IPS DF 4.7 (cell line): ENCODE measurements at regions not wholly inside any gene's neighbourhood (a gene's known extent, or its start where the extent isn't known, plus 50 kb on each side); places are given as distances from the start of the nearest gene placed in this dataset.
"Not testable (repeated sequence)": the region's sequence is repeated elsewhere in the genome, so short reads cannot be mapped to it uniquely, and the experiment has no call there.

ENCODE experiments used
- DNase-seq: peaks from one replicate; pipeline ENCODE4 v3.0.0-alpha.2; 2013; ENCODE audit warnings: low spot score; ENCODE audit errors: extremely low read depth

DNA sequence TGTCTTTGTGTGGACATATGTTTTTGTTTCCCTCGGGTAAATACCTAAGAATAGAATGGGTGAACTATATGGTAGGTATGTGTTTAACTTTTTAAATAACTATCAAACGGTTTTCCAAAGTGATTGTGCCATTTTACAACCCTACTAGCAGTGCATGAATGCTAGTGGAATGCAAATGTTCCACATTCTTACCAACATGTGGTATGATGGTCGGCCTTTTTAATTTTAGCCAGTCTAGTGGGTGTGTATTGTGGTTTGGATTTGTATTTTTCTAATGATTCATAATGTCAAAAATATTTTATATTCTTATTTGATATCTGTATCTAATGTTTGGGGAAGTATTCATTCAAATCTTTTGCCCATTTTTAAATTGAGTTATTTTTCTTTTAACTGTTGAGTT is 68.2 kb upstream of the SMAD3 start:
- no peak for DNase-seq

DNA sequence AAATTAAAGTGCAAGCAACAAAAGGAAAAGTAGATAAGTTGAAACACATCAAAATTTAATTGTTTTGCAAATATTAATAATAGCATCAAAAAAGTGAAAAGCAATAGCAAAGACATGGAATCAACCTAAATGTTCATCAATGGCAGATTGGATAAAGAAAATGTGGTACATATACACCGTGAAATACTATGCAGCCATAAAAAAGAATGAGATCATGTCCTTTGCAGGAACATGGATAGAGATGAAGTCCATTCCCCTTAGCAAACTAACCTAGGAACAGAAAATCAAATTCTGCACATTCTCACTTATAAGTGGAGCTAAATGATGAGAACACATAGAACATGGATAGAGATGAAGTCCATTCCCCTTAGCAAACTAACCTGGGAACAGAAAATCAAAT is 67.2 kb upstream of the SMAD3 start:
- not testable (repeated sequence) for DNase-seq

DNA sequence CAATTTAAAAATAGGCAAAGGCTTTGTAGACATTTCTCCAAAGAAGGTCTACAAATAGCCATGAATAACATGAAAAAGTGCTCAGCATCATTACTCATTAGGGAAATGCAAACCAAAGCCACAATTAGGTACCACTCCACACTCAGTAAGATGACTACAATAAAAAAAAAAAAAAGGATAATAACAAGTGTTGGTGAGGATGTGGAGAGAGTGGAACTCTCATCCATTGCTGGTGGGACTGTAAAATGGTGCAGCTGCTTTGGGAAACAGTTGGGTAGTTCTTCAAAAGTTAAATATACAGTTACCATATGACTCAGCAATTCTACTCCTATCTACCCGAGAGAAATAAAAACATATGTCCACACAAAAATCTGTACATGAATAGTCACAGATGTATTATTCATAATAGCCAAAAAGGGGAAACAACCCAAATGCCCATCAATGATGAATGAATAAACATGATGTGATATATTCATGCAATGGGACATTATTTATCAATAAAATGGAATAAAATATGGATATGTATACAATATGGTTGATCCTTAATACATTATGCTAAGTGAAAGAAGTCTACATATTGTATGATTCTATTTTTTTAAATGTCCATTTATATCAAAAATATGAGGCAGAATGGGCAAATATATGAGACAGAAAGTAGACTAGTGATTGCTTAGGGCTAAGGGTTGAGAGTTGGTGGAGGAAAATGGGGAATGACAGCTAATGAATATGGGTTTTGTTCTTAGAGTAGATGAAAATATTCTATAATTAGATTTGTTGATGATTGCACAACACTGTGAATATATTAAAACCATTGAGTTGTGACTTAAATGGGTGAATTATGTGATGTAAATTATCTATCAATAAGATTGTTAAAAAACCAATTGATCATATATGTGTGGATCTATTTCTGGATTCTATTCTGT is 66.1 kb upstream of the SMAD3 start:
- DNase-seq, result no peak

DNA sequence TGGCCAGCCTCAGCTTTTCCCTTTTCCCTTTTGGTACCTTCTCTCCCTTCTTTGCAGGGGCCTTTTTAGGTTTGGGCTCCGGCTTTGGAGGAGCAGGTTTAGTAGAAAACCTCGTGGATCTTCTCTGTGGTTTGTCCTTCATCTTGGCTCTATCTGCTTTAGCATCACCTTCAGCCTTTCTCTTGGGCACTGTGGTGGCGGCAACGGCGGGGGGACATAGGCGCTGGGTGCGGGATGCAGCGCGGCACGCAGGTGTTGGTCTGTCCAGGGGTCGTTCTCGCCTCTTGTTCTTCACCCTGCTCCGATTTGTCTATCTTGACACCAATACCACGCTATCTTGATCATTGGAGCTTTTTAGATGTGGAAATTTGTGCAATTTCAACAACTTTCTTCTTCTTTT is 64.5 kb upstream of the SMAD3 start:
- no peak for DNase-seq

DNA sequence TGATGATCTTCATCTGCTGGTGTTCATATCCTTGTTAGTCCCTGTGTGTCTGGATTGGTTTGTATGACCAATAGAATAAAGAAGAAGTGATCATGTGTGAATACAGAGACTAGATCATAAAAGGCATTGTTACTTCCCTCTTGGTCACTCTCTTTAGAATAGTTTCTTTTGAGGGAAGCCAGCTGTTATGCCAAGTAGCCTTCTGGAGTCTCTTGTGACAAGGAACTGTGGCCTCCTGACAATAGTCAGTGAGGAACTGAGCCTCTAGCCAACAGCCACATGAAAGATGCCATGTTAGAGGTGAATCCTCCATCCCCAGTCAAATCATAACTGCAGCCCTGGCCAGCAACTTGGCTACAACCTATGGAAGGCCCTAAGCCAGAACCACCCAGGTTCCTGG is 63.0 kb upstream of the SMAD3 start:
- no peak for DNase-seq

DNA sequence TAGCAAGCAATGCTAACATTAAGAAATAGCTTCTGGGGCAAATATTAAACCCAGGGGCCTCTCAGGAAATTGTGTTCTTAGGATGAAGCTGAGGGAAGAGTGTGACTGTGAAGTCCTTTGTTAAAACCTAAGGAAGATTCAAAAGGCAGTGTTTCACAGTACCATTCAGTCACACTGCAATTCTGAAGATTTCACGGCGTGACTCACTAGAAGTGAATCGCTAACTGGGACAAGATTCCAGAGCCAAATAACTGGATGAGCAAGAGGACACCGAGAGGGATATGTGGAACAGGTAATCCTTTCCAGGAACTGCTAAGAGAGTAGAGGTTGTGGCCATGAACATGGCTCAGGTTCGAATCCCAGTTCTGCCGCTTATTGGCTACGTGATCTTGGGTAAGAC is 61.8 kb upstream of the SMAD3 start:
- DNase-seq, result no peak

DNA sequence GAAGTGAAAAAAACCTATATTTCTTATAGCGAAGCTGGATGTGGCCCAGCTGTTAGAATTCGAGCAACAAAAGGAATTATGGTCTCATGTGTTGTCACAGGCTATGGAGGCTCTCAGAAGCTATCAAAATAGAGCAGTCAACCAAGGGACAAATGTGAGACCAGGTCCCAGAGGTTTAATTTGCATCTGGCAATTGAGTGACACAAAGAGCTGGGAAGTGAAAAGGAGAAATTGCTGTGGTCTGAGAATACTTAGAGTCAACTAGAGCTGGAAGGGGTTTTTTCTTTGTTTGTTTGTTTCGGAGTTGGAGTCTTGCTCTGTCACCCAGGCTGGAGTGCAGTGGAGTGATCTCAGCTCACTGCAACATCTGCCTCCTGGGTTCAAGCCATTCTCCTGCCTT is 61.3 kb upstream of the SMAD3 start:
- DNase-seq, result no peak

DNA sequence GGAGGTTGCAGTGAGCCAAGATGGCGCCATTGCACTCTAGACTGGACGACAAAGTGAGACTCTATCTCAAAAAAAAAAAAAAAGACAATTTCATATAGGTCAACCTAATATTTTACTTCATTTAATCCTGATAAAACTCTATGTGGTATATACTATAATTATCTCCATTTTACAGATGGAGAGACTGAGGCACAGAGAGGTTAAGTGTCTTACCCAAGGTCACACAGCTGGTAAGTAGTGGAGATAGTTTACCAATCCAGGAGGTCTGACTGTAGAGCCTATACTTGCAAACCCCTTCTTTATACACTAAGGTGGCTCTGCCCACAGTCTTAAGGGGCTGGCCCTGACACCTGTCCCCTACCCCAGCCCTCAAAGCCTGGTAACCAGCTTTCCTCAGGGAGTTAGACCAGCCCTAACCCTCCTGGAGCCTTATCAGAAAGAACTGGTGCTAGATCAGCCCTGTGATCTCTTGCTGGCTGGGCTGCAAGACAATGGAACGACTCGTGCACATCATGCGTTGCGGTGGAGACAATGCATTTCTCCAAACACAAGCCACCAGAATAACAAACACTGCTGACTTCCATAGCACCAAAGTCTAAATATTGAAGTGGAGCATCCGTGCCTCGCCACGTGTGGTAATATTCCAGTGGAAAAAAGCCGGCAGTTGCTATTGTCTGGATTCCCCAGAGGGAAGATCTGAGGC is 60.0 kb upstream of the SMAD3 start:
- DNase-seq, result no peak

DNA sequence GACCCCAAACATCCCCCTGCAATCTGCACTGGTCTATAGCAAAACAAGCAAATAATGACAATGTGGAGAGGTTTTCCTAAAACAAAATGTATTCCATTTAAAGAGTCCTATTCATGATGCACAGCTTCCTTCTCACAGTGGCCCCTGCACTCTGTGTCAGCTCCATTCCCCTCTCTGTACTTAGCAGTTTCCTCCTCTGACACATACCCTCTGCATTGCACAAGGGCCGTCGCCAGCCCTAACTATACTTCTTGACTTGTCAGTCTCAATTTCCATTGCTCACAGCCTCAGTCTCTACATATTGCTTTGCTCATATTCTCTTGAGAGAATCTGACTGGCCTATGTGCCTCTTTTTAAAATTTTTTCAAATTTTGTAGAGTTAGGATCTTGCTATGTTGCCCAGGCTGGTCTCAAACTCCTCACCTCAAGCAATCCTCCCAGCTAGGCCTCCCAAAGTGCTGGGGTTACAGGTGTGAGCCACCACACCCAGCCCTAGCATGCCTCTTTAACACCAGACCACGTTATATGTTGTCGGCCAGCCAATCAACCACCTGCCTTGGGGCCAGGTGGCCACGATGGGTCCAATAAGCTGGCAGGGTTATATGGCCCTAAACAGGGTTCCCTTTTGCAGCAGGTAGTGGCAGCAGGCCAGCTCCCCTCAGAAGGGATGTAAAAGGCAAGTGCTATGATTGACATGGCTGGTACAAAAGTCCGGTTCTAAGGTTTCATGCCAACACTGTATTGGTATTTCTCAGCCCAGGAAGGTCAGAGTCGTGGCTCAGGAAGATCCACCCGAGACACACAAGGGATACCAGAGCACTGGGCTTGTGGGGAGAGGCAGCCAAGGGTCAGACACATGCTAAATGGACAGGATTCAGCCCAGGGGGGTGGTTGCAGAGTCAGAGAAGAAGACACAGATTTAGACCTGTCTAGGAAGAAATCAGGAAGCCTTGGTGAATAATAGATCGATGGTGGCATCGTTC is 59.0 kb upstream of the SMAD3 start:
- DNase-seq, result no peak

DNA sequence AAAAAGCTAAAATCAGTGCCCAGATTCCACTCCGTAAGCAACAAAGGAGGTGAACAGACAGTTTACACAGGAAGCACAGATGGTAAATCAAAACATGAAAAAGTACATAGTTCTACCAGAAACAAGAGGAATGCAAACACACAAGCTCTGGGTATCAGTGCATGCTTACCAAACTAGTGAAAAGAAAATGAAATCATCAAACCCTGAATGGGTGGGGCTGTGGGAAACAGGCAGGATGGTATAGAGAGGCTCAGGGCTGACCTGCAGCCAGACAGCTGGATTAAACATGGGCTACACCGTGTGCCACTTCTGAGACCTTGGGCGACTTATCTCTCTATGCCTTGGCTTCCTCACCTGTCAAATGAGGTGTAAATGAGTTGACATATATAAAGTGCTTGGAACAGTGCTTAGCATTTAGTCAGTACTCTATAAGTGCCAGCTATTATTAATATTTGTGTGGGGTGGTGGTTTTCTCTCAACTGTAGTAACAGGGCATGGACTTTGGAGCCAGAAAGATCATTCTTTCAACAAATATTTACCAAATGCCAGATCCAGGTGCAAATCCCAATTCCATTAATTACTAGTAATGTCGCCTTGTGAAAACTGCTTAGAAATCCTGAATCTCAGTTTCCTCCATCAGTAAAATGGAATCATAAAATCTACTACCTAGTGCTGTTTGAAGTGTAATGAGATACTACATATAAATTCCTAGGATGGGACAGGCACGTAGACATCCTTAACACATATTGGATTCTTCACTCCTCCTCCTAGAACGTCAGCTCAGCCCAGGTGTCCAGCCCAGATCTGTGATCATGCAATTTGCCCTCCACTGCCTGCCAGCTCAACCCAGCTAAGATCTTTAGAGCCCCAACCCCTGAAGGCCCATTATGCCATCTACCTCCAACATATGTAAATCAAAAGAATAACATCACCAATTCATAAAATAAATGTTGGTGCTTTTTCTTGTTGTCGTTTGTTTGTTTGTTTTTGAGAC is 55.5 kb upstream of the SMAD3 start:
- no peak for DNase-seq

DNA sequence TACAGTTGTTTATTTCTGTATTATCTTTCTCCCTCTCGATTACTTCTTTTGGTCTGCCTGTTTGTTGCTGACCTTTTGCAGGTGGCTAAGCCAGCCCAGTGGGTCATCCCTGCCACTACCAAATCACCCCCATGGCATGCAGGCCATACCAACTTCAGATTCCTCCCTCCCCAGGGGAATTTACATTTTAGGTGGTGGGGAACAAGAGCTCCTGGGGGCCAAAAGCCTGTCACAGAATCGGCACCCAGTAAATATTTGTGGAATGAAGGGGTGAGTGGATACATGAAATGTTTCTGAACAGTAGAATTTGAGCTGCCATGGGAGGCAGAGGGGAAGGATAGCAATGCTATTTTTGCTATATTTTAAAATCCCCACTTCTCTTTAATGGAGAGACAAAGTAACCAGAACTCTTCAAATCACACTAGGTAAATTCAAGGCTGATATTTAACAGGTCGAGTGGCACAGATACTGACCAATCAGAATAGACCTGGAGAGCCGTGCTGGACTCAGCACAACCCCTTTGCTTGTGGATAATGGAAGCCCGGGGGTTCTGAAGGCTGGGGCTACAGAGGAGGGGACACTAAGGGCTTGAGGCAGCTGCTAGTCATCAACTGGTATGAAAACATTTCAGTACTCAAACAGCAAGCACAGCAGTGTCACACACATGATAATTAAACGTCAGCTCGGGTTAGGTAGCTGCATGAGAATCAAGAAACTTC is 54.3 kb upstream of the SMAD3 start:
- no peak for DNase-seq

DNA sequence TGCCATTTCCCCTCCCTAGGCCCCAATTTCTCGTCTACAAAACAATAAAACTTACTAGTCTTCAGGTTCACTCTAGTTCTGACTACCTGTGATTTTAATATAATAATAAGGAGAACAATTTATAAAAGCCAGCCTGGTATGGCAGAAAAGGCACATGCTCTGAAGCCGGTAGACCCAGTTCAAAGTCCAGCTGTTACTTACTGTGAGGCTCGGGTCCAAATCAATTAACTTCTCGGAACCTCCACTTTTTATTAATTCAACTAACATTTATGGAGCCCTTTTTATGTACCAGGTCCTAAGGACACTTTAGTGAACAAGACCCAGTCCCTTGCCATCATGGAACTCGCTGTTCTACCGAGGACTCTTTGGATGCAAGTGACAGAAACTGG is 53.8 kb upstream of the SMAD3 start:
- DNase-seq, result no peak

DNA sequence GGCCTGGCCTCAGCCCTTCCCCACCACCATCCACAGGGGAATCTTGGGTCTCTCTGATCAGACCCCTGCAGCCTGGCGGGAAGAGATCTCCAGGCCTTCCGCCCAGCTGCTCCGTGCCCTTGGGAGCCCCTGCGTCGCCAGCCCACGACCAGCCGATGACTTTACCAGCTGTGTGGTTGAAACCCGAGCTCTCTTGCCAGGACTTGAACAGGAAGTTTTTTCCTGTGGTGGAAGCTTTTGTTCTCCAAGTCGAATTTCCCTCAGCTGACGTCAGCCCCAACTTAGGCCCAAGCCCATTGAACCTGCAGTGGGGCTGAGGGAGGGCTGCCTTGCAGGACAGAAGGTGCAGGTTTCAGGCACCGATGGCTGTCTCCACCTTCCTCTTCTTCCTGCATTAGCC is 51.7 kb upstream of the SMAD3 start:
- no peak for DNase-seq
